ENCODE measurements at regions not wholly inside any gene's neighbourhood (a gene's known extent, or its start where the extent isn't known, plus 50 kb on each side); places are given as distances from the start of the nearest gene placed in this dataset.

DNA sequence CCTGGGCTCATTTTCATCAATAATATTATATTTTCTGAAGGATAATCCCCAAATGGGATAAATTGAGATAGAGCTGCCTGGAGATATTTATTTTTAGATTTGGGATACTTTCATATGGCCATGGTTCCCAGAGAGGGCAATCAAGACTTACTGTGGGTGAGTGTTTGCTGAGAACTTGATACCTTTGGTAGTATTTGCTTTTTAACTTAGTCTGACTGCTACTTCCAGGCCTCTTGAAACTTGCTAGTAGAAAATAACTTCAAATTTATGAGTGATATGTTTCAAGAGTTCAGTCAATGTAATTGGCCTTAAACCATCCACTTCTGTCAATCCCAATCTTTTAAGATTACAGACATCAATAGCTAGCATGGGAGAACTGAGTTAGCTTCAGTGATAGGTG is 181.6 kb upstream of the POU3F4 start:
- no peaks in the 10 kb centered on the region for H4K20me1 ChIP-seq (ENCODE audit: insufficient read depth)

More for the DNA sequence above, 181.6 kb upstream of the POU3F4 start:
- POLR2A ChIA-PET = no interaction called here
- H3K9me2 ChIP-seq (ENCODE audit: insufficient read depth) = no peaks in the 10 kb centered on the region
- CTCF ChIA-PET = no interaction called here
- no peak overlapping the region for H2AFZ ChIP-seq (ENCODE audit: low read depth, low read length, poor library complexity, severe bottlenecking)
- H3K27ac ChIP-seq (ENCODE audit: low read depth, low read length) = no peak overlapping the region
- BruUV-seq (replicated peaks) = no TSS peak
- H3K79me2 ChIP-seq (ENCODE audit: insufficient read depth, low read length) = no peaks in the 10 kb centered on the region
- RAD21 ChIA-PET (ENCODE audit: low non-redundant PET in 1 of 2, low total read pairs in 2 of 2, uncharacterized antibody in 2 of 2, unreplicated experiment in 2 of 2) = no interaction called here
- H3K27me3 ChIP-seq (ENCODE audit: insufficient read depth, low read length) = no peaks in the 10 kb centered on the region
- no peak overlapping the region for H3K9ac ChIP-seq (ENCODE audit: low read length)
- ATAC-seq = no peak
- TF ChIP-seq REST (IDR thresholded peaks at IDR 0.05; ENCODE audit: low read depth) (no peak), TCF7L2 (IDR thresholded peaks at IDR 0.05; ENCODE audit: borderline replicate concordance, extremely low read depth, insufficient read depth, insufficient read length) (no peak), MAX (IDR thresholded peaks at IDR 0.05) (no peak), JUND (IDR thresholded peaks at IDR 0.05) (no peak), SRF (IDR thresholded peaks at IDR 0.05; ENCODE audit: low read depth) (no peak), SP1 (IDR thresholded peaks at IDR 0.05; ENCODE audit: low read depth) (no peak), ZNF274 (IDR thresholded peaks at IDR 0.05; ENCODE audit: low read depth, low read length) (no peak), EZH2phosphoT487 (IDR thresholded peaks at IDR 0.05; ENCODE audit: borderline replicate concordance) (no peak), POLR2AphosphoS5 (IDR thresholded peaks at IDR 0.05; ENCODE audit: low read depth, low read length) (no peak), ELF1 (IDR thresholded peaks at IDR 0.05; ENCODE audit: borderline replicate concordance, low read depth) (no peak), EZH2 (IDR thresholded peaks at IDR 0.05) (no peak), YY1 (IDR thresholded peaks at IDR 0.05; ENCODE audit: extremely low read depth, insufficient replicate concordance, low read depth, low read length) (no peak)
- TF ChIP-seq, protein P1, sequence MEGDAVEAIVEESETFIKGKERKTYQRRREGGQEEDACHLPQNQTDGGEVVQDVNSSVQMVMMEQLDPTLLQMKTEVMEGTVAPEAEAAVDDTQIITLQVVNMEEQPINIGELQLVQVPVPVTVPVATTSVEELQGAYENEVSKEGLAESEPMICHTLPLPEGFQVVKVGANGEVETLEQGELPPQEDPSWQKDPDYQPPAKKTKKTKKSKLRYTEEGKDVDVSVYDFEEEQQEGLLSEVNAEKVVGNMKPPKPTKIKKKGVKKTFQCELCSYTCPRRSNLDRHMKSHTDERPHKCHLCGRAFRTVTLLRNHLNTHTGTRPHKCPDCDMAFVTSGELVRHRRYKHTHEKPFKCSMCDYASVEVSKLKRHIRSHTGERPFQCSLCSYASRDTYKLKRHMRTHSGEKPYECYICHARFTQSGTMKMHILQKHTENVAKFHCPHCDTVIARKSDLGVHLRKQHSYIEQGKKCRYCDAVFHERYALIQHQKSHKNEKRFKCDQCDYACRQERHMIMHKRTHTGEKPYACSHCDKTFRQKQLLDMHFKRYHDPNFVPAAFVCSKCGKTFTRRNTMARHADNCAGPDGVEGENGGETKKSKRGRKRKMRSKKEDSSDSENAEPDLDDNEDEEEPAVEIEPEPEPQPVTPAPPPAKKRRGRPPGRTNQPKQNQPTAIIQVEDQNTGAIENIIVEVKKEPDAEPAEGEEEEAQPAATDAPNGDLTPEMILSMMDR (IDR thresholded peaks at IDR 0.05 in 2 of 3, conservative IDR thresholded peaks at IDR 0.05 in 1 of 3; ENCODE audit: borderline replicate concordance in 1 of 3, insufficient read depth in 1 of 3, low read depth in 2 of 3, low read length in 2 of 3) = no peak
- H3K4me1 ChIP-seq (ENCODE audit: control insufficient read depth in 1 of 2, insufficient read depth in 2 of 2, low read length in 2 of 2) = no peaks in the 10 kb centered on the region
- no peak overlapping the region for H3K4me2 ChIP-seq (ENCODE audit: low read length)
- no peak overlapping the region for H3K4me3 ChIP-seq (replicated peaks in 1 of 2; ENCODE audit: low read depth in 1 of 2, low read length in 2 of 2)
- DNase-seq (ENCODE audit: low read depth, low spot score) = no peak
- H3K36me3 ChIP-seq (ENCODE audit: control insufficient read depth in 1 of 2, insufficient read depth in 2 of 2, low read length in 2 of 2) = no peaks in the 10 kb centered on the region
- intact Hi-C loops (cut with micrococcal nuclease) = no loop called here
- H3K9me3 ChIP-seq (ENCODE audit: control insufficient read depth in 1 of 2, insufficient read depth in 1 of 2, low read depth in 1 of 2, low read length in 2 of 2) = no peaks in the 10 kb centered on the region
